Lung (tissue), 11 donors: ENCODE measurements at regions not wholly inside any gene's neighbourhood (a gene's known extent, or its start where the extent isn't known, plus 50 kb on each side); places are given as distances from the start of the nearest gene placed in this dataset.
A peak's percentile ranks its signal among the peaks of the same experiment; 100 is the strongest.

Experiments used
- ATAC-seq: fragments of 200-7000 bp; cut with Tn5 transposase; one replicate; pipeline ENCODE4 v1.9.1; 2020; ENCODE audit warnings: moderate number of reproducible peaks; ENCODE audit not compliant: insufficient read depth, low FRiP score
- DNase-seq, 3 donors: peaks; one replicate each; pipeline ENCODE4 v3.0.0-alpha.2; 2013 to 2017
- H3K27ac ChIP-seq, 2 donors: one replicate each; pipeline ENCODE4 v1.5.1; 2013; ENCODE audit warnings: mild to moderate bottlenecking in 2 of 2, moderate library complexity in 2 of 2, control low read depth in 1 of 2, inconsistent platforms in 1 of 2, low read depth in 1 of 2, low read length in 1 of 2
- H3K27me3 ChIP-seq, 3 donors: one replicate each; pipeline ENCODE4 v1.5.1; 2013; ENCODE audit warnings: low read length in 2 of 3; ENCODE audit not compliant: control insufficient read depth in 3 of 3, insufficient read depth in 3 of 3
- H3K36me3 ChIP-seq, 4 donors: one replicate each; pipeline ENCODE4 v1.5.1; 2013; ENCODE audit warnings: low read length in 4 of 4, mild to moderate bottlenecking in 1 of 4, moderate library complexity in 1 of 4; ENCODE audit not compliant: control insufficient read depth in 4 of 4, insufficient read depth in 4 of 4
- H3K4me1 ChIP-seq, 5 donors: one replicate each; pipeline ENCODE4 v1.5.1; 2013; ENCODE audit warnings: low read length in 5 of 5, mild to moderate bottlenecking in 2 of 5, moderate library complexity in 1 of 5; ENCODE audit not compliant: control insufficient read depth in 5 of 5, insufficient read depth in 5 of 5
- H3K4me3 ChIP-seq: one replicate; pipeline ENCODE4 v1.5.1; 2013; ENCODE audit warnings: mild to moderate bottlenecking, control low read depth, moderate library complexity
- H3K9ac ChIP-seq, 2 donors: one replicate each; pipeline ENCODE4 v1.5.1; 2013; ENCODE audit warnings: low read length in 2 of 2, control low read depth in 1 of 2; ENCODE audit not compliant: insufficient read depth in 1 of 2
- H3K9me3 ChIP-seq, 4 donors: one replicate each; pipeline ENCODE4 v1.5.1; 2013; ENCODE audit warnings: low read length in 3 of 4, mild to moderate bottlenecking in 1 of 4, moderate library complexity in 1 of 4; ENCODE audit not compliant: control insufficient read depth in 4 of 4, insufficient read depth in 3 of 4
- WGBS, 2 donors: extraction: QIAGEN DNeasy Blood & Tissue Kit; methylation state at CpG; one replicate each; pipeline ENCODE4 v1.1.7; 2013; 5-methylcytosine and 5-hydroxymethylcytosine counted together
- TF ChIP-seq, protein P1 (sequence below): IDR thresholded peaks from 2 replicates; pipeline ENCODE4 v1.5.1; 2012; ENCODE audit warnings: mild to moderate bottlenecking; ENCODE audit errors: control extremely low read depth, extremely low read depth
- donor health status: control.
- donor health status: control.
- donor health status: Bipolar disorder and iron deficiency.
- donor health status: healthy.
- donor health status: DM: yes; HTN: yes; CAD: no.

DNA sequence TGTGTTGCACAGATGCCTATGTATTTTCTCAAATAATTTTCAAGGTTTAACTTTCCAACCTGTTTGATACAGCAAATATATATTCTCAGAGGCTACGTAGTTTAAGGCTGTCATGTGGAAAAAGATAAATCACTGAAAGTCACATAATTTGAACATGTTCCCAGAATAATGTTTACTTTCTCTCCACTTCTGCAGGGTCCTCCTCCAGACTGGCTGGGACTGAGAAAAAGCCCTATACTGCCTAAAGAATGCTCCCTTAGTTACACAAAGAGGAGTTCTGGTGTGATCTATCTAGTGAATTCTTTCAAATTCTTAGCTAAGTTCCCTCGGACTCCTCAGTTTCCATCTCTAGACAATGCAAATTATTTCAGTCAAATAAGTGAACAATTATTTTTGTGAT is 411.0 kb downstream of the C6orf118 start:
- DNase-seq (peak in 1 of 3 donors; percentile 19), ATAC-seq (no peak)
- H3K9ac ChIP-seq, result no peak overlapping the region
- no peak overlapping the region for H3K27ac ChIP-seq
- no peaks in the 10 kb centered on the region for H3K27me3 ChIP-seq
- no peaks in the 10 kb centered on the region for H3K9me3 ChIP-seq
- H3K4me3 ChIP-seq, result no peak overlapping the region
- TF ChIP-seq, protein P1, sequence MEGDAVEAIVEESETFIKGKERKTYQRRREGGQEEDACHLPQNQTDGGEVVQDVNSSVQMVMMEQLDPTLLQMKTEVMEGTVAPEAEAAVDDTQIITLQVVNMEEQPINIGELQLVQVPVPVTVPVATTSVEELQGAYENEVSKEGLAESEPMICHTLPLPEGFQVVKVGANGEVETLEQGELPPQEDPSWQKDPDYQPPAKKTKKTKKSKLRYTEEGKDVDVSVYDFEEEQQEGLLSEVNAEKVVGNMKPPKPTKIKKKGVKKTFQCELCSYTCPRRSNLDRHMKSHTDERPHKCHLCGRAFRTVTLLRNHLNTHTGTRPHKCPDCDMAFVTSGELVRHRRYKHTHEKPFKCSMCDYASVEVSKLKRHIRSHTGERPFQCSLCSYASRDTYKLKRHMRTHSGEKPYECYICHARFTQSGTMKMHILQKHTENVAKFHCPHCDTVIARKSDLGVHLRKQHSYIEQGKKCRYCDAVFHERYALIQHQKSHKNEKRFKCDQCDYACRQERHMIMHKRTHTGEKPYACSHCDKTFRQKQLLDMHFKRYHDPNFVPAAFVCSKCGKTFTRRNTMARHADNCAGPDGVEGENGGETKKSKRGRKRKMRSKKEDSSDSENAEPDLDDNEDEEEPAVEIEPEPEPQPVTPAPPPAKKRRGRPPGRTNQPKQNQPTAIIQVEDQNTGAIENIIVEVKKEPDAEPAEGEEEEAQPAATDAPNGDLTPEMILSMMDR, result no peak
- H3K4me1 ChIP-seq, result no peaks in the 10 kb centered on the region
- WGBS, 2 donors, result 57 to 58% methylated on average over 2 of the region's 2 CpGs
- no peaks in the 10 kb centered on the region for H3K36me3 ChIP-seq

DNA sequence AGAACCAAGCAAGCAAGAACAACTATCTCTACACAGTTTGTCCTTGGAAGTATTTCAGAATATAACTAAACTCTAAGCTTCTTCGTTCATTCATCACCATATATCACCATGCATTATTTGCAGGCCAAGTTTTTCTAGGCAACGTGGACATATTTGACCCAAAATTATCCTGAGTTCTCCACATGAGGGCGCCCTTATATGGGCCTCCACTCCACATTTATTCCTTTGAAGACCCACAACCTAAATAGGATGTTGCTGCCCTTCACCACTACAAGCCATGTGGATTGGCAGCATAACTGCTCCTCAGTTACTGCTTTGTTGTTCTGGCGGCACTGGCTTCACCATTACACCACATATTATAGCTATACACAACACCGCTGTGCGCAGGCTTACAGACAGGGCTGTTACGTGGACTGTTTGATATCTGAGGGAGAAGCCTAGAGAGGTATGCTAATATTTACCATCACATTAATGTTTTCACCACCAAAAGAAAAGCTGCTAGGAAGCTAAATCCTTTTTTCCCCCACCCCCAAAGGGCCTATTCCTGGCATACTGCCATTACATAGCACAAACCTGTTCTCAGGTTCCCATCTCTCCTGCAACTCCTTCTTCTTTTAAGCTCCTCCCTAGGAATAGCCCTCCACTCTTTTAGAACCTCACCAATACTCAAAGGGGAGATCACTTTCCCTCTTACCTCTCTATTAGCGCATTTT is 411.7 kb downstream of the C6orf118 start:
- Histone ChIP-seq H3K27ac (no peak overlapping the region), H3K36me3 (no peaks in the 10 kb centered on the region), H3K4me1 (no peaks in the 10 kb centered on the region), H3K9ac (no peak overlapping the region), H3K27me3 (no peaks in the 10 kb centered on the region), H3K4me3 (no peak overlapping the region), H3K9me3 (no peaks in the 10 kb centered on the region)
- ATAC-seq, result no peak
- peak; percentile 30 to 70 (median 58) for DNase-seq
- TF ChIP-seq, protein P1, result no peak
- 68 to 80% methylated on average over 8 of the region's 8 CpGs for WGBS, 2 donors

DNA sequence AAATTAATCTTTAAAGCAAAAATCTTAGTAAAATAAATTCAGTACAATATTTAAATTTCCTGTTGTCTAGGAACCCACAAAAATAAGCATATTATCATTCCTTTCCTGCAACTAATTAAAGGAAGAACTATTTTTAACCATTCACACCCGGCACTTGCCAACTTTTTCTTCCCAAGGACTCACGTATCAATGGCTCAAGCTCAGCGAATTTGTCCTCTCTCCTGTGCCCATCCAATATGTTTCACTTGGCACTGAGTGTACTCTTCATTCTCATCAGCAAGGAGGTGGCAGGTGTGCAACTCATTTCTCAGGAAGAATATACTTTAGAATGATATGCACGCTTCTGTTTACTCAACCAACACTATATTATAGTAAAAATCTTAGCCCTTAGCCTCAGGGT is 419.4 kb downstream of the C6orf118 start:
- no peak overlapping the region for H3K27ac ChIP-seq
- no peaks in the 10 kb centered on the region for H3K4me1 ChIP-seq
- WGBS, 2 donors, result 71 to 73% methylated on average over 4 of the region's 4 CpGs
- no peak overlapping the region for H3K4me3 ChIP-seq
- no peak overlapping the region for H3K9ac ChIP-seq
- no peak for ATAC-seq
- DNase-seq, result no peak
- H3K36me3 ChIP-seq, result no peaks in the 10 kb centered on the region
- H3K27me3 ChIP-seq, result no peaks in the 10 kb centered on the region
- TF ChIP-seq, protein P1, result no peak
- H3K9me3 ChIP-seq, result no peaks in the 10 kb centered on the region

DNA sequence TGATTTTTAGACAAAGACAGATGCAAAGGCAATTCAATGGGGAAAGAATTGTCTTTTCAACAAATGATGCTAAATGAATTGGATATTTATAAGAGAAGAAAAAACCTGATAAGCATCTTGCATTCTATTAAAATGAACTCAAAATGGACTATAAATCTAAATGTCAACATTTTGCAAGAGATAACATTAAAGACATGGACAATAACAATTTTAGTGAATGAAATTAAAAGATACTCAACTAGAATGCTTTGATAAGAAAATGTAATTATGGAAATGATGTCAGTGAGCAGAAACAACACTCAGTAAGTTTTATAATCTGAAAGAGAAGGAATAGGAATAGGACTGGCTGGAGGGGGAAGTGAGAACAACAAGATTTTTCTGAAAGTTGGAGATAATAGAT is 421.7 kb downstream of the C6orf118 start:
- H3K9me3 ChIP-seq, result no peaks in the 10 kb centered on the region
- no peak overlapping the region for H3K9ac ChIP-seq
- H3K4me3 ChIP-seq, result no peak overlapping the region
- H3K27me3 ChIP-seq, result no peaks in the 10 kb centered on the region
- no peaks in the 10 kb centered on the region for H3K36me3 ChIP-seq
- TF ChIP-seq, protein P1, result no peak
- no peak overlapping the region for H3K27ac ChIP-seq
- DNase-seq, result no peak
- H3K4me1 ChIP-seq, result no peaks in the 10 kb centered on the region
- no peak for ATAC-seq
